ENCODE measurements at regions not wholly inside any gene's neighbourhood (a gene's known extent, or its start where the extent isn't known, plus 50 kb on each side); places are given as distances from the start of the nearest gene placed in this dataset.

DNA sequence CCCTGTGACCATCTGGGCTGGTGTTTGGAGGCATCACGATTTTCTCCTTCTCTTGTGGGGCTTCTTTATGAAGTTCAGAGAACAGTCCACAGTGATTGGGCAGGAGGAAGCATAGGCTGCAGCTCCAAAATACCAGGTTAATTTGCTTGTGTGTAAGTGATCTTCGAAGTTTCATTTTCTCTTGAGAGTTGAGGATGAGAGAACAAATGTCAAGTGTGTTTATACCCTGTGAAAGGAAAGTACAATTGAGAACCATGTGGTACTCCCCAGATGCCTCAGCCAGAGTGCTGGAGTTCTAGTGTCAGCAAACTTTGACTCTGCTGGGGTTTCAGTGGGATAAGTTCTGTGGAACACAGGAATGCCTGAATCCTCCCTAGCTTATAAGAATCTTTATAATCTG is 357.1 kb upstream of the CFAP20DC start:
- WGBS, 2 donors: 61 to 63% methylated on average over 2 of the region's 2 CpGs
- Histone ChIP-seq H3K4me1 (no peaks in the 10 kb centered on the region), H3K4me3 (no peak overlapping the region), H3K9me3 (no peaks in the 10 kb centered on the region), H3K27me3 (no peaks in the 10 kb centered on the region), H3K27ac (no peak overlapping the region), H3K36me3 (no peaks in the 10 kb centered on the region)
- no peak for DNase-seq
- intact Hi-C loops (cut with DNase I): no loop called here
- TF ChIP-seq POLR2AphosphoS5 (IDR thresholded peaks at IDR 0.05) (no peak), EP300 (IDR thresholded peaks at IDR 0.05) (no peak), POLR2A (IDR thresholded peaks at IDR 0.05) (no peak)
- TF ChIP-seq, protein P1, sequence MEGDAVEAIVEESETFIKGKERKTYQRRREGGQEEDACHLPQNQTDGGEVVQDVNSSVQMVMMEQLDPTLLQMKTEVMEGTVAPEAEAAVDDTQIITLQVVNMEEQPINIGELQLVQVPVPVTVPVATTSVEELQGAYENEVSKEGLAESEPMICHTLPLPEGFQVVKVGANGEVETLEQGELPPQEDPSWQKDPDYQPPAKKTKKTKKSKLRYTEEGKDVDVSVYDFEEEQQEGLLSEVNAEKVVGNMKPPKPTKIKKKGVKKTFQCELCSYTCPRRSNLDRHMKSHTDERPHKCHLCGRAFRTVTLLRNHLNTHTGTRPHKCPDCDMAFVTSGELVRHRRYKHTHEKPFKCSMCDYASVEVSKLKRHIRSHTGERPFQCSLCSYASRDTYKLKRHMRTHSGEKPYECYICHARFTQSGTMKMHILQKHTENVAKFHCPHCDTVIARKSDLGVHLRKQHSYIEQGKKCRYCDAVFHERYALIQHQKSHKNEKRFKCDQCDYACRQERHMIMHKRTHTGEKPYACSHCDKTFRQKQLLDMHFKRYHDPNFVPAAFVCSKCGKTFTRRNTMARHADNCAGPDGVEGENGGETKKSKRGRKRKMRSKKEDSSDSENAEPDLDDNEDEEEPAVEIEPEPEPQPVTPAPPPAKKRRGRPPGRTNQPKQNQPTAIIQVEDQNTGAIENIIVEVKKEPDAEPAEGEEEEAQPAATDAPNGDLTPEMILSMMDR (IDR thresholded peaks at IDR 0.05): no peak

DNA sequence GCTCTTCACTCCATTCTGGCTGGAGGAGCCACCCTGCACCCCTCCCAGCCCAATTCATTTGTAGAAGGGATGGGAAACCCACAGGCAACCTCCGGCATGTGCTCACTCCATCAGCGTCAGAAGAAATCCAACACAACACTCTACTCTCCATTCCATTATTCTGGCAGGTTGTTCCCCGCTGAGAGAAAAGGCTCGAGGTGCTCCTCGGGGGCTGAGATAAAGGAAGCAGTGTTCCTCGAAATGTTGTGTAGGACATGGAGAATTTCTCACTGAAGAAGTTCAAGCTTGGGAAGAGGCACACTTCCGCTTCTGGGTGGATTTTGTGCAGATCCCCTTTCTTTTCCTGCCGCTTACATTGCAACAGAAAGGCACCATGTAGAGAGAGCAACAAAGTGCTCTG is 355.0 kb upstream of the CFAP20DC start:
- 91 to 96% methylated on average over 8 of the region's 8 CpGs for WGBS, 2 donors
- no peak overlapping the region for H3K27ac ChIP-seq

DNA sequence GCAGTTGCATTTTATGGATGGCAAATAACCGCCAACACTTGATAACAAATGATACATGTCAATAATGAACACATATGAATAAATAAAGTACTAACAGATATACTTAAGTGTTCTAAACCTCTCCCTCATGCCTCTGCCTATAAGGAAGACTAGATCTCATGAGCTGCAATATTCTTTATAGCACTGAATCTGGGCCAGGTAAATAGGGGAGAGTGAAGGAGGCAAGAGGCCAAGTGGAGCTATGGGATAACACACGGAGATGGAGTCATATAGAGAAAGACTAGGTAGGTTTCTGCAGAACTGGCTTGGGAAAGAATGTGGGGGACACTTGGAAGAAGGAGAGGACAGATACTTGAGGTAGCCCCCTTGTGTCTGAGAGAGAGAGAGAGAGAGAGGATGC is 354.2 kb upstream of the CFAP20DC start:
- WGBS, 2 donors: 23 to 70% methylated on average over 2 of the region's 2 CpGs
- no peaks in the 10 kb centered on the region for H3K4me1 ChIP-seq
- H3K9me3 ChIP-seq: no peaks in the 10 kb centered on the region
- H3K36me3 ChIP-seq: no peaks in the 10 kb centered on the region
- no peak overlapping the region for H3K27ac ChIP-seq
- no peaks in the 10 kb centered on the region for H3K27me3 ChIP-seq
- TF ChIP-seq EP300 (IDR thresholded peaks at IDR 0.05): no peak
- DNase-seq: no peak
- intact Hi-C loops (cut with DNase I): no loop called here
- no peak overlapping the region for H3K4me3 ChIP-seq

More for the DNA sequence above, 355.0 kb upstream of the CFAP20DC start:
- Histone ChIP-seq H3K9me3 (no peaks in the 10 kb centered on the region), H3K36me3 (no peaks in the 10 kb centered on the region), H3K4me1 (no peaks in the 10 kb centered on the region), H3K27me3 (no peaks in the 10 kb centered on the region), H3K4me3 (no peak overlapping the region)
- intact Hi-C loops (cut with DNase I): no loop called here
- TF ChIP-seq, protein P1 (IDR thresholded peaks at IDR 0.05): no peak
- no peak for TF ChIP-seq POLR2A (IDR thresholded peaks at IDR 0.05)
- no peak for TF ChIP-seq EP300 (IDR thresholded peaks at IDR 0.05)
- no peak for TF ChIP-seq POLR2AphosphoS5 (IDR thresholded peaks at IDR 0.05)
- no peak for DNase-seq

DNA sequence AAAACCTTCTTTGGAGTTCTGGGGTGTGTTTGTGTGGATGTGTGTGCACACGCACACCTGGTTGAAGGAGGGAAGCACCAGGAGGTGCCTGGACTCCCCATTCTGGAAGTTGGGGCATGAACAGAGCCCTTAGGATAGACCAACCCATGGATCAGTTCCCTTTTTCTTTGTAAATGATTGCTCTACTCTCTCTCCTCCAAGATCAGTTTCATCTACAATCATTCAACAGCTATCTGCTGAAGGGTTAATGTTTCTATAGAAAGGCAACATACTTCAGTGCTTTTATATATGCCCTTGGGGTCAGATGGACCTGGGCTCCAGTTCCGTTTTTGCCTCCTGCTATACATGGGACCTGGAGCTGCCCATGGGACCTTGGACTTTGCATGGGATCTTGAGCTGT is 352.1 kb upstream of the CFAP20DC start:
- no peak for TF ChIP-seq POLR2A (IDR thresholded peaks at IDR 0.05)
- TF ChIP-seq, protein P1 (IDR thresholded peaks at IDR 0.05): no peak
- TF ChIP-seq EP300 (IDR thresholded peaks at IDR 0.05): no peak
- no peak for TF ChIP-seq POLR2AphosphoS5 (IDR thresholded peaks at IDR 0.05)
- H3K4me3 ChIP-seq: no peak overlapping the region
- H3K27ac ChIP-seq: no peak overlapping the region
- no peaks in the 10 kb centered on the region for H3K27me3 ChIP-seq
- intact Hi-C loops (cut with DNase I): no loop called here
- WGBS, 2 donors: 88% methylated on average over 2 of the region's 2 CpGs
- no peaks in the 10 kb centered on the region for H3K36me3 ChIP-seq
- no peaks in the 10 kb centered on the region for H3K4me1 ChIP-seq
- no peak for DNase-seq
- no peaks in the 10 kb centered on the region for H3K9me3 ChIP-seq

DNA sequence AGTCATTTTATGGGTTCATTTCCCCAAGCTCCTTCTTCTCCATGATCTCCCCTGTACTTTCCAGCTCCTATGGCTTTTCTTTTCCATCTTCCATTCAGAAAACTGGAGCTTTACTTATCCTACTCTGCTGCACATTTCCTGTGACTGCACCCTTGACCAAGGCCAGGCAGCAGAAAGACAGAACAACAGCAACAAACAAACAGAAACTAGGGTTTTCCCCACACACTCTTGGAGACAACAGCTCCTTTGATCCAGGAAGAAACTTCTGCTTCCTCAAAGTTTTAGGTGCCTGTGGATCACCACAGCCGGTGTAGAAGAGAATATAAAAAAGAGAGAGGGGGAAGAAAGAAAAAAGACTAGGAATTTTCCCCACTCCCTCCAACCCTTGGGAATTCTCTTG is 342.3 kb upstream of the CFAP20DC start:
- intact Hi-C loops (cut with DNase I): no loop called here
- H3K36me3 ChIP-seq: no peaks in the 10 kb centered on the region
- no peaks in the 10 kb centered on the region for H3K27me3 ChIP-seq
- H3K9me3 ChIP-seq: no peaks in the 10 kb centered on the region
- H3K27ac ChIP-seq: no peak overlapping the region
- WGBS, 2 donors: 19 to 58% methylated on average over 1 of the region's 1 CpG
- DNase-seq: no peak
- TF ChIP-seq, protein P1 (IDR thresholded peaks at IDR 0.05): no peak
- TF ChIP-seq EP300 (IDR thresholded peaks at IDR 0.05) (no peak), POLR2AphosphoS5 (IDR thresholded peaks at IDR 0.05) (no peak), POLR2A (IDR thresholded peaks at IDR 0.05) (no peak)
- H3K4me1 ChIP-seq: no peaks in the 10 kb centered on the region
- H3K4me3 ChIP-seq: no peak overlapping the region

Measured in sigmoid colon (tissue), 6 donors.